ENCODE measurements at regions not wholly inside any gene's neighbourhood (a gene's known extent, or its start where the extent isn't known, plus 50 kb on each side); places are given as distances from the start of the nearest gene placed in this dataset.
A peak's percentile ranks its signal among the peaks of the same experiment; 100 is the strongest.

DNA sequence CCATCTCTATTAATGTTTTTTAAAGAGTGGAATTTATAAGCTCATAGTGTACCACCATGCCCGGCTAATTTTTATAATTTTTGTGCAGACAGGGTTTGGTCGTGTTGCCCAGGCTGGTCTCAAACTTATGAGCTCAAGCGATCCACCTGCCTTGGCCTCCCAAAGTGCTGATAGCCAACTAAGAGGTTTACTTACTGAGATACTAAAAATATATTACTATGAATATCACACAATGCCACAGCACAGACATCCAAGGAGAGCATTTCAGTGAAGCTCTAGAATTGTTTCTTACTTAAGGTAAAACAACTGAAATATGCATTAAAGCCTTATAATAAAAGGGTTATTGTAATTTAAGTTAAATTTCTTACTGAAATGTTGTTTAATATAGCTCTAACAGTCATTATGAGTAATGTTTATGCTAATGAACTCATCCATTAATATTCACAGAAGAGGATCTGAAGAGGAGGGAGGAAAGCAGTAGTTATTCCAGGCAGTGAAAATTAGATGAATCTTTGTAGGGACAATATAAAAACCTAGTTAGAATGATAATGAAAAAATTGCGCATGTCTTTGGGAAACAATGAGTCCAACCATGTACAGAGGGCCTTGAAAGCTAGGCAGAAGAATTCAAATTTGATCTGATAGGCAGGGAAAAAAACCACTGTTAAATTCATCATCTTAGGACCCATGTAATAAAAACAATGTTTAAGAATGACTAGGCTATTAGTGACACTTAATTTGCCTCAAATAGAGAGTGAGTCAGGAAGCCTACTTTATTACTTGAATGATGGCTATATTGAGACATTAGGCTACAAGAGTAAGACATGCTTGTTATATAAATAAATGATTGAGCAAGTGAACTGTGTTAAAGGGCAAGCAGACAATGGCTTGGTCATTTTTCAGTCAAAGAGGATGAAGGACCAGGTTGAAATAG is 99.2 kb downstream of the SLC41A2 start:
- DNase-seq (ENCODE audit: low spot score) = no peak

DNA sequence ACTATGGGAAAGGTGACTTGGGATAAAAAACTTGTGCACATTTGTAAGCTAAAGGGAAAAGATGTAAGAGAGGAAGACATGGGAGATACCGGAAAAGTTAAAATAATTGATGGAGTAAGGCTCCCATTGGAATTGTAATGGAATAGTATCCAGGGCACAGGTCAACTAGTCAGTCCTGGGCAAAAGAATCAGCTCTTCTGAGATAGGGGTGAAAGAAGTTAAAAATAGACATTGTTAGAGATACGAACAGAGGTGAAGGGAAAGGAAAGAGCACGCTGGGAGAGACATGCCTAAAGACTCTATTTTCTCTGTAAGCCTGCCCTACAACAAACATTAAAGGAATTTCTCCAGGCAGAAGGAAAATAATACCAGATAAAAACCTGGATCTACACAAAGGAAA is 101.6 kb downstream of the SLC41A2 start:
- DNase-seq (ENCODE audit: low spot score) = no peak

DNA sequence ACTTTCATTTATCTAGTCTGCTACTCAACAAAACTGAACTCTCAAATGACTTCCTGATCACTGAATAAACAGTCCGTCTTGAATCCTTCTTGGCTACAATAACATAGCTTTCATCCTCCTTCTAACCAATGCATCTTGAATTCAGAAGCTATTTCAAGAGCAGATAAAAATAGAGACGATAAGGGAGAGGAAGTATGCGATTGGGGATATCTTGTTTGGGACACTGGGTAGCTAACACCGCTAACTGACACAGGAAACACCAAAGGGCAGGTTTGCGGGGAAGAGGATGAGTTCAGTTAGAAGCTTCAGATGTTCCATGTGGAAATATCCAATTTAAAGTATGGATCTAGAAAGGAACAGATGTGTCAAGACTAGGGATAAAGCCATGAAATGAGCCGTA is 102.5 kb downstream of the SLC41A2 start:
- DNase-seq (ENCODE audit: low spot score) = no peak

DNA sequence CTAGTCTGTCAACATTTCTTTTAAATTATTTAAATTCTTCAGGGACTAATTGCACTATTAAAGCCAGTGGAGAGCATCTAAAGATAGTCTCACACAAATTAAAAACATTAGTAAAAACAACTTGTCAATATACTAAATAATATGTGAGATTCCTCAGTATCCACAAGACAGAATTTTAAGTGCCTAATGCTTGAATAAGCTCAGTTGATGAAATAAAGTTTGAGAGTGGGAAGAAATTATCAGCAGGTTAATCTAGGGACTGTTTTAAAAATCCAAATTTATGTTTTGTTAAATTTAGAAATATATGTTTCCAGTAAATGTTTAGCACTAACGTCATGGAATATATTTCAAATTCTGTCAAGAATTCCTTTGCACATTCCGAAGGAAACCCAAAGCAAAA is 105.2 kb downstream of the SLC41A2 start:
- no peak for DNase-seq (ENCODE audit: low spot score)

DNA sequence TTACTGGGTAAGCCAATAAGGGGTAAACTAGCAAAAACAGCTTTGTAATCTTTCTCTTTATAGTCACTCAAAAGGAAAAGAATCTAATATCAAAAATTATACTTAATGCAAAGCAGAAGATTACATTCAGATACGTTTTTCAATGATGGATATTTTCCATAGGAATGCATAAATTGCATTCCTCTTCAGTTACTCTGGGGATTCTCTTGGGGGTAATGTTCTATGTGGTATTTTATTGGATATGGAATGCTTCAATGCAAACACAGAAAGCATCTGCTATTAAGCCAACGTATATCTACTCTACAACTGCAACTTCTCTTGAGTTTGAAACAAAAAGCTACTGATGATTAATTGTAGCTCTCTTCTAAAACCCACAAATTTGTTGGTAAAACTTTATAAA is 106.0 kb downstream of the SLC41A2 start:
- no peak for DNase-seq (ENCODE audit: low spot score)

DNA sequence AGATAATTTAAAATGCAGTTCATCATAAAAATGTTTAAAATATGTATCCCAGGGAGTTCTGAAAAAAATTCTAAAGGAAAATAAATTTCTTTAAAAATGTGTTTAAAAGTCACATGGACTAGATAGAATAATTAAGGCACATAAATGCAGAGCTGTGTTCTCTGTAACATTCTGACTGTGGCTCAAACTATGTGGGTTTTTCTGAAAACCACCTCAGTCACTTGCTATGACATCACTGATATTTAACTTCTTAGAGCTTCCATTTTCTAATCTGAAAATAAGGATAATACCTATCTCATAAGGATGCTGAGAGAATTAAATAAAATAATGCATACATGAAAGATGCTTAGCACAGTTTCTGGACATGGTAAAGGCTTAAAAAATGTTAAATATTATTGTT is 107.3 kb downstream of the SLC41A2 start:
- no peak for DNase-seq (ENCODE audit: low spot score)

DNA sequence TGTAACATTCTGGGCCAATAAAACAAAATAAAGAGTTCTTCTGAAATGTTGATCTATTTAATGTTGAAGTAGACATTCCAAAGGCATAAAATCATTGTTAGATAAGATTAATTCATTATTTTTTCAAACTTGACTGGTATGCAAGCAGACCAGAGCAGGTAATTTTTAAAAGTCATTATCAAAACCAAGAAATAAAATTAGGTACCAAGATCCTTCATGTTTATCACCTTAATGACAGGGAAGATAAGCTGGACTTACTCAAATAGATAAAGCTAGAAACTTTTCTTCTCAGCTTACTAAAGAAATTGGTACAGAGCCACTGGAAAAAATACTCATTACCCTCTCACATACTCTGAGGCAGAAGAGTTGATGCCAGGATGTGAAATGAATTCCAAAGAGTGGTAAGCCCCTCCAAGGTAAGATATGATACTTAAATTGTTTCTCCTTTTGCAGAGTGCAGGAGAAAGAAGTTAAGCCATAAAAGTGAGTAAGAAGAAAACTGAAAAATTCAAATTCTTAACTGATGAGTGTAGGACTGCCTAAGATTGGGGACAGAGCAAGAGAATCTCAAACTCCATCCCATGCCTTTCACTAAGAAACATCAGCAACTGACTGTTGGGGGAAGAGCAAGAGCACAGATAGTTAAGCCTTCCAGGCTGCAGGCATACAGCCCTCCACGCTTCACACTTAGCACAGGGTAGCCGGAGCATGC is 111.9 kb downstream of the SLC41A2 start:
- DNase-seq (ENCODE audit: low spot score) = peak; percentile 40

DNA sequence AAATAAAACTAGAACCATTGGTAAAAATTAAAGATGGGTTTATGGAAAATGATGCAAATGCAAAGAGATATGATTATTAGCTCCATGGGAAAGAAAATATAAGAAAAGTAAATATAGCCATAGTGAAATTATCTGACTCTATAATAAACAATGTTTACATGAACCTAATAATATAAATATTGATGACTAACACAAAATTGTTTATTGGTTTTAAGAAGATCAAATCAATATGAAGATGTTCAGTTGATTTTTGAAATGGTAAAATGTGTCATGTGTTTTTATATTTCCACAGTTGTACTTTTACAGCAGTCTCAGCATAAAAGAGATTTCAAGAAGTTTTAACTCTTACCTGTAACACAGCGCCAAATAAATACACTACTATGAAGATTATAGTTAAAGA is 114.0 kb downstream of the SLC41A2 start:
- no peak for DNase-seq (ENCODE audit: low spot score)

DNA sequence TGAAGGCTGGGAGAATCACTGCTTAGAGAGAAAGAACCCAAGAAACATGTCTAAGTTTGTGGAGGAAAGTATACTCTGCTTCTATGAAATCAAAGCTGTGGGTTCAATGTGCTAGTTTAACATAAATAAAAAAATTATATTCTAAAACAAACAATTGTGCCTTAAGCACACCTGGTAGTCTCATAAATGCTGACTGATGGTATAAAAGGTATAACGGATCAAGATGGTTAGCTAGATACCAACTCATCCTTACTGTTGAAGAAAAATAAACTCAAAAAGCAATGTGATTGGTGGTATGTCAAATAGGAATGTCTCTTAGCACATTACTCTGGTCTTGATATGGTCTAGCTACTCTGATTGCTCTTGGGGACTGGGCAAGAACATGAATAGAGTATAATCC is 117.8 kb downstream of the SLC41A2 start:
- DNase-seq (ENCODE audit: low spot score) = no peak

DNA sequence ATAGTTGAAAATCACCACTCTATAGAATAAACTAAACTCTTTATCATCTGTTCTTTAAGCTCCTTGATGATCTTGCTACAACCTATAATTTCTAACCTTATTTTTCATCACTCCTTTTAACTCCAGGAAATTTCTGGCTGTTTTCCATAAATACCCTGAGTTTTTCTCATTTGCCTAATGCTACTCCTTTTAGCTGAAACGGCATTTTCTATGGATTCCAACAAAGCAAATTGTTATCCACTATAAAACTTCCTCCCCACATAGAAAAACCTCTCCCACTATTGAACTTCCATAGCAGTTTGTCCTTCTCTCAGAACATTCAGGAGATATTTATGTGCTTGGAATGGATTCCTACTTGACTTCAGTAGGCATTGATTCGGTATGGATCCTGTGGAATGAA is 122.8 kb downstream of the SLC41A2 start:
- no peak for DNase-seq (ENCODE audit: low spot score)

DNA sequence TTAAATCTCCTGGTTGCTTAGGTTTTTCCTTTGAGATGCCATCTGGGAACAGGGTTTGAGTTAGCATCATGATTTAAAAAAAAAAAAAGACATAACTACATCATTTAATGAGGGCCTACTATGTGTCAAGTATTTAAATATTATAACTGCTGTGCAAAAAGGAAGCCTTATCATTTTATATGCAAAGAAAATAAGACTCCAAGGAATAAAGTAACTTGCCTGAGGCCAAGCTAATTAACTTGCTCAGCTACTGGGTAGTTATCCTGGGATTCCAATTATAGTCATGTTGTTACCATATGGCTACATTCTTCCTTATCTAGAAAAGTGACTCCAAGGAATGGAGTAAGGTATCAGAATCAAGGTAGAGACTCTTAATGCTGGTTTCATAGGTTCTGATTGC is 123.5 kb downstream of the SLC41A2 start:
- DNase-seq (ENCODE audit: low spot score) = no peak

DNA sequence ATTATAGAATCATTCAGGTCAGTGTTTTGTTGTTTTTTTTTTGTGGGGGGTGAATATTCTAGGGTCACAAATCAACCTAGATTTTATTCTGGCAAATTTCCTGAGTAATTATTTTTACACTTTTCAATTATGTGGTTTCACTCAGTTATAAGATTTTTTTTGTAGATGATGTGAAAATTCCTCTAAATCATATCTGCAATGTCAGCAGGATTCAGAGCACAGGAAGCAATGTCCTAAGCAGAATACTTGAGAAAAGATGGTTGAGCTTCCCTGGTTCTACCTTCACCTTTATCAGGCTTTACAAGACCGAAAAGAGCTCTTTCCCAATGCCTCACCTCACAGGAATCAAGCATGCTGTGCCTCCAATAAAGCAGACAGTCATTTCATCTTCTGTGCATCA is 124.3 kb downstream of the SLC41A2 start:
- no peak for DNase-seq (ENCODE audit: low spot score)

DNA sequence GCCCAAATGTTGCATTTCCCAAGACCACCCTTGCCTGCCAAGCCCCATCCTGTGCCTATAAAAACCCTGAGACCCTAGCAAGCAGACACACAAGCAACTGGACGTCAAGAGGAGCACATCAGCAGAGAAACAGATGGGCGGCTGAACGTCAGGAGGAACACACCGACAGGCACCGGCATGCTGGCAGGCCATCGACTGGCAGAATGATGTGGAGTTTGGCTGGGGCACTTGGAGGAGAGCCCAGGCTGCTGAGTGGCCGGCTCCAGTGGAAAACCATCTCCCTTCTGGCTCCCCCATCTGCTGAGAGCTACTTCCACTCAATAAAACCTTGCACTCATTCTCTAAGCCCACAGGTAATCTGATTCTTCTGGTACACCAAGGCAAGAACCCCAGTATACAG is 130.1 kb downstream of the SLC41A2 start:
- no peak for DNase-seq (ENCODE audit: low spot score)

DNA sequence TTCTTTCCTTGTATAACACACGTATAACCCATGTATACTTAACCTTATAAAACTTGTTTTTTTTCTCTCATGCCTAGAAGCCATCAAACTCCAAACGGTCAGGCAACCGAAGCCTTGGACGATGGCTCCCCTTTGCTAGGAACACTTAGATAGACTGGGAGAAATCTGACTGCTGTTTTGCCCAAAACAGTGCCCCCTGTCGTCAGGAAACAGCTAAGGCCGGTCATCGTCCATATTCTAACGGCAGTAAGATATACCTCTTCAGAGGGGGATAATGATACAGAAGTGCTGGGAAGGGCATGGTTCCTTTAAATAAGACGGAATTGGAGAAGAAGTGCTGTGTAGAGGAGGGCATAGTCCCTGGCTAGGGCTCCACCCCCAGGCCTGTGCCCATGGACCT is 130.5 kb downstream of the SLC41A2 start:
- no peak for DNase-seq (ENCODE audit: low spot score)

DNA sequence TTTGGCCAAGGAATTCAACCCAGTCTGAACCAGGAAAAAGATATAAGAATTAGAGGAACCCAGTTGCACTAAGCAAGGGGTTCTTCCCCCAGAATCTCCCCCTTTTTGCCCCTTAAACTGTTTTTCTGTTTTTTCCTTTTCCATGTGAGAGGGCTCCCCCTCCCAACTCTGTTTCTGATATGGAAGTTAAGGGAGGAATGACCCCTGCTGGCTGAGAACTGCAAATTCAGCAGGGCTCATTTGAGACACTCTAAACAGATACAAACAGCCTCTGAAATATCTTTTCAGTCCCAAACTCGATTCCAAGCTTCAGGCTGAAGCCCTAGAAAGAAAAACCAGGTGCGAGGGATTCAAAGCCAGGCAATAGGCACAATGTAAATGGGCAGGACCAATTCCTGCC is 132.7 kb downstream of the SLC41A2 start:
- no peak for DNase-seq (ENCODE audit: low spot score)

DNA sequence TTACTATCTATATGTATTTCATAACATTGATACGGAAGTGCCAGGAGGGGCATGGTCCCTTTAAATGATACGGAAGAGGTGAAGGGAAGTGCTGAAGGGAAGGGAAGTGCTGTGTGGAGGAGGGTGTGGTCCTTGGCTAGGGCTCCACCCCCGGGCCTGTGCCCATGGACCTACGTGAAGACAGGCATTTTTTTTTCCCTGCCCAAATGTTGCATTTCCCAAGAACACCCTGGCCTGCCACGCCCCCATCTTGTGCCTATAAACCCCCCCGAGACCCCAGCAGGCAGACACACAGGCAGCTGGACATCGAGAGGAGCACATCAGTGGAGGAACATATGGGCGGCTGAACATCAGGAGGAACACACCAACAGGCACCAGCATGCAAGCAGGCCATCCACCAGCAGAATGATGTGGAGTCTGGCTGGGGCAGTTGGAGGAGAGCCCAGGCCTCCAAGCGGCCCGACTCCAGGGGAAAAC is 134.1 kb downstream of the SLC41A2 start:
- DNase-seq (ENCODE audit: low spot score) = no peak

DNA sequence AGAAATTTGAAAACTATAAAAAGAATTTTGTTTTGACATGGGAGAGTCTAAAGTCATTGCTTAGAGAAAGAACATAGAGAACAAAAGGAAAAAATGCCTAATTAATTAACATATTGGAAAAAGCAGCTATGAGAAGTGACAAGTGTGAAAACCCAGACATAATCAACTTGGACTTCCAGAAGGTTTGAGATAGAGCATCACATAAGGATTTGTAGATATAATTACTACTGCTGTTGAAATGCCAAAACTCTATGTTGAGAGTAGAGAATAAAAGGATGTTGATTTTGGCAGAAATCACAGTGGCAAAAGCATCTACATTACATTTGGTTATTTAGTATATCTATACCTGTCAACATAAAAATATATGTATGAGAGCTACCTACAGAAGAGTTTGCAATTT is 135.1 kb downstream of the SLC41A2 start:
- DNase-seq (ENCODE audit: low spot score) = no peak

DNA sequence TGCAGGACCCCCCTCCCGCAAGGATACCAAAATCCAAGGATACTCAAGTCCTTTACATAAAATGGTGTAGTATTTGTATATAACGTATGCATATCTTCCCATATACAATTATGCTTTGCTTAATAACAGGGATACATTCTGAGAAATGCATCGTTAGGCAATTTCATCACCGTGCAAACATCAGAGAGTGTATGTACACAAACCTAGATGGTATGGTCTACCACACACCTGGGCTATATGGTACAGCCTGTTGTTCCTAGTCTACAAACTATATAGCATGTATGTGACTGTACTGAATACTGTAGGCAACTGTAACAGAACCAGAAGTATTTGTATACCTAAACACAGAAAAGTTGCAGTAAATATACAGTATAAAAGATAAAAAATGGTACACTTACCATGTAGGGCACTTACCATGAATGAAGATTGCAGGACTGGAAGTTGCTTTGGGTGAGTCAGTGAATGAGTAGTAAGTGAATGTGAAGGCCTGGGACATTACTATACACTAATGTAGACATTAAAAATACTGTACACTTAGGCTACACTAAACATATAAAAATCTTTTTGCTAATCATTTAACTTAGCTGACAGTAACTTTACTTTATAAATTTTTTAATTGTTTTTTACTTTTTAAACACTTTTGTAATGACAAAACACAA is 141.1 kb downstream of the SLC41A2 start:
- DNase-seq (ENCODE audit: low spot score) = no peak

DNA sequence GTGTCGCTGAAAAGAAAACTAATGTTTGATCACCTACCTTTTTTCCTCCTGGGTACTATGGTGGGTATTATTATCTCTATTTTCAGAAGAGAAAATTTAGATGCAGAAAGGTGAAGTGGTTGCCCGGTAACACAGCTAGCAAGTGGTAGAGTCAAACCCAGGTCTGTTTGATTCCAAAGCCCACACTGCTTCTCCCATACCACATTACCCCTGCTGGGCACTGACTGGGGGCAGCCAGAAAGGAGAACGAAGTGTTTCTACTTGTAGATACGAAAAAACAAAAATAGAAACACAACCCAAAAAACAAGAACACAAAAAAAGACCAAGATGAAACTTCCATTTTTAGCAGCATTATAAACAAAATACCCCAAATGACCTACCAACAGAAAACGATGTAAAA is 142.2 kb downstream of the SLC41A2 start:
- DNase-seq (ENCODE audit: low spot score) = no peak

DNA sequence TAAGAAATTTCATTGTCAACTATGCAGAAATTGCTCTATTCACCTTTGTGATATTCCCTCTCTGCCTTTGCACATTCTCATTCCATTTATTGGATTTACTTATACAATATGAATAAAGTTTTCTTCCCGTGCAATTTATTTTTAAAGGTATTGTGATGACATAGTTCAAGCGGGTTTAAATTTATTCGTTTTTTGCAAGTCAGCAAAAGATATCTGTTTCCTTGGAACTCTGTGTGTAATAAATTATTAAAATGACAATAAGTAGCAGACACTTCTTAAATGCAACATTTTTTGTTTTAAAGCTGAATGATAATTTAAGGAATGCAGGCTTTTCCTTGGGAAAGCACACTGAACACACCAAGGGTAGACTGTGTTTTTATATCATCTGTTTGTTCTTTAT is 143.1 kb downstream of the SLC41A2 start:
- no peak for DNase-seq (ENCODE audit: low spot score)
